HT1080 (cell line): ENCODE measurements at regions not wholly inside any gene's neighbourhood (a gene's known extent, or its start where the extent isn't known, plus 50 kb on each side); places are given as distances from the start of the nearest gene placed in this dataset. TPM values are rescaled to one million over a fixed set of nuclear protein-coding genes. Genes with fewer than 3 reads are reported as not detected.

ENCODE experiments used
- DNase-seq: peaks from one replicate; pipeline ENCODE4 v3.0.0-alpha.2; 2015; ENCODE audit warnings: low read depth
- small RNA-seq: library from RNA; depleted of rRNA; stranded (forward); fragments of <200 nt; gene quantifications from one replicate; pipeline ENCODE3, GENCODE V24; 2014

GRCh38 chr6:127058027-127058426, 60.4 kb upstream of the RSPO3 start:
- DNase-seq = peak; percentile 67

- DNase-seq = no peak
These were observed 59.5 kb upstream of the RSPO3 start for GRCh38 chr6:127058936-127059335.

Small RNA genes in the stretch of these regions (small RNA-seq; reads per million reads assigned to genes)
- not detected for gene MIR588
- gene RNU6-200P = not detected
